OCI-LY3 (cell line): ENCODE measurements at regions not wholly inside any gene's neighbourhood (a gene's known extent, or its start where the extent isn't known, plus 50 kb on each side); places are given as distances from the start of the nearest gene placed in this dataset.

ENCODE experiments used
- EZH2phosphoT487 ChIP-seq: fragments of 200-600 bp; shearing (Covaris generic); IDR thresholded peaks from 2 replicates; pipeline ENCODE4 v1.6.1; 2018; ENCODE audit warnings: antibody characterized with exemption, mixed run types, low read depth
- TF ChIP-seq, protein P1 (sequence below): fragments of 200-600, 300-600 bp; sonication (generic); IDR thresholded peaks from 2 replicates; pipeline ENCODE4 v1.5.1; 2014; ENCODE audit warnings: antibody characterized with exemption, low read length, low read depth

DNA sequence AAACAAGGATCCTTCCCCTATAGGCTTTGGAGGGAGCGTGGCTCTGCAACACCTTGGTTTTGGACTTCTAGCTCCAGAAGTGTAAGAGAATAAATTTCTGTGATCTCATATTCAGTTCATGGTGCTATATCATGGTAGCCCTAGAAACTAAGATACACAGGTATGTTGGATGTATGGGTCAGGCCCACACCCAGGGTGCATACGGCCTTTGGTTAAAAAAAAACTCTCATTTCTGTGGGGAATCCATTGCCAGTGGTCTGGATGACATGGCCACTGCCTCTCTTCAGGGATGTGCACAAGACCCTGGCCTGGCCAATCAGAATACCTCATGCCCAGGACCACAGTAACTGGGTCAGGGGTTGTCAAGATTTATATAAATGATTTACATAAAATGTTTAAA, 56.8 kb upstream of the CD34 start:
- TF ChIP-seq, protein P1, sequence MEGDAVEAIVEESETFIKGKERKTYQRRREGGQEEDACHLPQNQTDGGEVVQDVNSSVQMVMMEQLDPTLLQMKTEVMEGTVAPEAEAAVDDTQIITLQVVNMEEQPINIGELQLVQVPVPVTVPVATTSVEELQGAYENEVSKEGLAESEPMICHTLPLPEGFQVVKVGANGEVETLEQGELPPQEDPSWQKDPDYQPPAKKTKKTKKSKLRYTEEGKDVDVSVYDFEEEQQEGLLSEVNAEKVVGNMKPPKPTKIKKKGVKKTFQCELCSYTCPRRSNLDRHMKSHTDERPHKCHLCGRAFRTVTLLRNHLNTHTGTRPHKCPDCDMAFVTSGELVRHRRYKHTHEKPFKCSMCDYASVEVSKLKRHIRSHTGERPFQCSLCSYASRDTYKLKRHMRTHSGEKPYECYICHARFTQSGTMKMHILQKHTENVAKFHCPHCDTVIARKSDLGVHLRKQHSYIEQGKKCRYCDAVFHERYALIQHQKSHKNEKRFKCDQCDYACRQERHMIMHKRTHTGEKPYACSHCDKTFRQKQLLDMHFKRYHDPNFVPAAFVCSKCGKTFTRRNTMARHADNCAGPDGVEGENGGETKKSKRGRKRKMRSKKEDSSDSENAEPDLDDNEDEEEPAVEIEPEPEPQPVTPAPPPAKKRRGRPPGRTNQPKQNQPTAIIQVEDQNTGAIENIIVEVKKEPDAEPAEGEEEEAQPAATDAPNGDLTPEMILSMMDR, result no peak
- no peak for TF ChIP-seq EZH2phosphoT487
